ENCODE measurements at regions not wholly inside any gene's neighbourhood (a gene's known extent, or its start where the extent isn't known, plus 50 kb on each side); places are given as distances from the start of the nearest gene placed in this dataset.

GRCh38 chr3:103112273-103112672 lies 677.5 kb downstream of the ZPLD1 start:
- no peak for DNase-seq (ENCODE audit: extremely low spot score)
- CTCF ChIA-PET: no interaction called here
- TF ChIP-seq ARNT (IDR thresholded peaks at IDR 0.05): no peak
- no peak for TF ChIP-seq CTBP1 (IDR thresholded peaks at IDR 0.05; ENCODE audit: borderline replicate concordance)
- TF ChIP-seq NFRKB (IDR thresholded peaks at IDR 0.05): no peak
- TF ChIP-seq SP1 (IDR thresholded peaks at IDR 0.05): no peak
- TF ChIP-seq ELF4 (IDR thresholded peaks at IDR 0.05): no peak
- no peak for TF ChIP-seq HDGF (IDR thresholded peaks at IDR 0.05; ENCODE audit: borderline replicate concordance)
- TF ChIP-seq TARDBP (IDR thresholded peaks at IDR 0.05): no peak
- TF ChIP-seq SUZ12 (IDR thresholded peaks at IDR 0.05): no peak
- TF ChIP-seq FOXA1 (IDR thresholded peaks at IDR 0.05): no peak
- TF ChIP-seq BHLHE40 (IDR thresholded peaks at IDR 0.05; ENCODE audit: borderline replicate concordance): no peak
- no peak for TF ChIP-seq FOXM1 (IDR thresholded peaks at IDR 0.05; ENCODE audit: borderline replicate concordance)
- TF ChIP-seq LEF1 (IDR thresholded peaks at IDR 0.05; ENCODE audit: borderline replicate concordance): no peak
- no peak for TF ChIP-seq FOXK2 (IDR thresholded peaks at IDR 0.05)
- POLR2A ChIA-PET: no interaction called here

- no peak for TF ChIP-seq BHLHE40 (IDR thresholded peaks at IDR 0.05; ENCODE audit: borderline replicate concordance)
- TF ChIP-seq TARDBP (IDR thresholded peaks at IDR 0.05): no peak
- TF ChIP-seq SUZ12 (IDR thresholded peaks at IDR 0.05): no peak
- TF ChIP-seq FOXK2 (IDR thresholded peaks at IDR 0.05): no peak
- TF ChIP-seq CTBP1 (IDR thresholded peaks at IDR 0.05; ENCODE audit: borderline replicate concordance): no peak
- no peak for TF ChIP-seq NFRKB (IDR thresholded peaks at IDR 0.05)
- TF ChIP-seq ELF4 (IDR thresholded peaks at IDR 0.05): no peak
- TF ChIP-seq PKNOX1 (IDR thresholded peaks at IDR 0.05): no peak
- DNase-seq (ENCODE audit: extremely low spot score): no peak
- POLR2A ChIA-PET: no interaction called here
- CTCF ChIA-PET: no interaction called here
Observed at GRCh38 chr3:103126115-103126514, 691.3 kb downstream of the ZPLD1 start.

DNA sequence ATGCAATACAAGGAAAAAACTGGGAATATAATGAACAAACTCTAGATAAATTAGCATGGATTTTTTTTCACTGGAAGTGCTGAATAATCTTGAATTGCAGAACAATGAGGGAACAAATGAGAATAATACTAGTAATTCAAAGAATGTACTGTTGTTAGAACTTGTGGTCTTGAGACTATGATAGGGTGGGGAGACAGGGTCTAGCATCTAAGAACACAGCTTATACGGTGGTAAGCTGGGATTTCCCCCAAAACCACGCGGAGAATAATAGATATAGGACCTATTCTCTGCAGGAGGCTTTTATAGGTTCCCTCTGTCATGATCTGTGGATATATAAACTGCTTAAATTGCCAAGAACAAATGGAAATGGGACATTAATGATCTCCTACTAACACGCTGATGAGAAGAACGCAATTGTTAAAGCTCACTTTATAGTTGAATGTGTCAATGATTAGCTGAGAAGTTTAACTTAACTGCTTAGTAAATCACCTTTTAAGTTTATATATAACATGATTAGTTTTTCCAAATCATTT lies 692.3 kb downstream of the ZPLD1 start:
- TF ChIP-seq NFRKB (IDR thresholded peaks at IDR 0.05): no peak
- TF ChIP-seq SP1 (IDR thresholded peaks at IDR 0.05): no peak
- no peak for TF ChIP-seq ARNT (IDR thresholded peaks at IDR 0.05)
- no peak for TF ChIP-seq LEF1 (IDR thresholded peaks at IDR 0.05; ENCODE audit: borderline replicate concordance)
- no peak for TF ChIP-seq SUZ12 (IDR thresholded peaks at IDR 0.05)
- CTCF ChIA-PET: no interaction called here
- POLR2A ChIA-PET: no interaction called here
- DNase-seq (ENCODE audit: extremely low spot score): no peak

DNA sequence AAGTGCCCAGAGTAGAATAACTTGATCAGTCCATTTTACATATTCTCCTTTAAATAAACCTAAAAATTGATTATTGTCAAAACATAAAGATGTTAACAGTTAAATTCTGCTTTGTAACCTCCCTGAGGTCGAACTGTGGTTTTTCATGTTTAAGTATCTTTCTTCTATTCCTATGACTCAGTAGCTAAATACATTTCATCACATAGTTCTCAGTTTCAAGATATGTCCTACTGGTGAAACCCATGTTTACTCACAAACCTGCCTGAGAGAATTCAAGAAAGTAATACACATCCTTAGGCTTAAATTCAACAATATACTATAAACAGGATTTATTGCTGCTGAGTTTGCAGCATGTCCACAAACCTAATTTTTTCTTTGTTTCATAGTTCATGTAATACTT lies 692.9 kb downstream of the ZPLD1 start:
- ChIA-PET CTCF (no interaction called here), POLR2A (no interaction called here)
- no peak for DNase-seq (ENCODE audit: extremely low spot score)
- TF ChIP-seq SUZ12 (IDR thresholded peaks at IDR 0.05) (no peak), LEF1 (IDR thresholded peaks at IDR 0.05; ENCODE audit: borderline replicate concordance) (no peak), FOXK2 (IDR thresholded peaks at IDR 0.05) (no peak), PKNOX1 (IDR thresholded peaks at IDR 0.05) (no peak), NFRKB (IDR thresholded peaks at IDR 0.05) (no peak), ZNF384 (IDR thresholded peaks at IDR 0.05) (no peak), L3MBTL2 (conservative IDR thresholded peaks at IDR 0.05) (no peak), CTBP1 (IDR thresholded peaks at IDR 0.05; ENCODE audit: borderline replicate concordance) (no peak), BHLHE40 (IDR thresholded peaks at IDR 0.05; ENCODE audit: borderline replicate concordance) (no peak), SP1 (IDR thresholded peaks at IDR 0.05) (no peak), FOXM1 (IDR thresholded peaks at IDR 0.05; ENCODE audit: borderline replicate concordance) (no peak)

- TF ChIP-seq SP1 (IDR thresholded peaks at IDR 0.05) (no peak), FOXA1 (IDR thresholded peaks at IDR 0.05) (no peak), LEF1 (IDR thresholded peaks at IDR 0.05; ENCODE audit: borderline replicate concordance) (no peak)
- DNase-seq (ENCODE audit: extremely low spot score): no peak
- ChIA-PET CTCF (no interaction called here), POLR2A (no interaction called here)
Observed at GRCh38 chr3:103134023-103134724, 699.4 kb downstream of the ZPLD1 start.

DNA sequence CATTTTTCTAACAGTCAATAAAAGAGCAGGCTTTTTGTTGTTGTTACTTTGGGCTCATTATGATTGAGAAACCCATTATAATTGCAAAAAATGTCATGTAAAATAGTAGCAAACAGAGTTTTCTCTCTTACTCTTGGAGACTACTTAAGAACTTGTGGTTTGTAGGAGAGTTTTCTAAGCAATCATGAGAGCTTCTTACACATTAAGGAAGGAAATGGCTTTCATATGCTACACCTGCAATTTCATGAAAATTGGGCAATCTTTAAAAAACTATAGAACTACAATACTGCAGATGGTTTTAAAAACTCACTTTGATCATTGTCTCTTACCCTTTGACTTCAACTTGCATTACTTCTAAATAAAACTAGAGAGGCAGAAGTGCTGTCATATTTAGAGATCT lies 701.8 kb downstream of the ZPLD1 start:
- TF ChIP-seq ZNF384 (IDR thresholded peaks at IDR 0.05) (no peak), FOXA1 (IDR thresholded peaks at IDR 0.05) (no peak), FOXM1 (IDR thresholded peaks at IDR 0.05; ENCODE audit: borderline replicate concordance) (no peak), FOXK2 (IDR thresholded peaks at IDR 0.05) (no peak), ELF4 (IDR thresholded peaks at IDR 0.05) (no peak), PKNOX1 (IDR thresholded peaks at IDR 0.05) (no peak), HDGF (IDR thresholded peaks at IDR 0.05; ENCODE audit: borderline replicate concordance) (no peak), CTBP1 (IDR thresholded peaks at IDR 0.05; ENCODE audit: borderline replicate concordance) (no peak), LEF1 (IDR thresholded peaks at IDR 0.05; ENCODE audit: borderline replicate concordance) (no peak), TARDBP (IDR thresholded peaks at IDR 0.05) (no peak), L3MBTL2 (conservative IDR thresholded peaks at IDR 0.05) (no peak), BHLHE40 (IDR thresholded peaks at IDR 0.05; ENCODE audit: borderline replicate concordance) (no peak), NFRKB (IDR thresholded peaks at IDR 0.05) (no peak), SP1 (IDR thresholded peaks at IDR 0.05) (no peak), ARNT (IDR thresholded peaks at IDR 0.05) (no peak), SUZ12 (IDR thresholded peaks at IDR 0.05) (no peak)
- POLR2A ChIA-PET: no interaction called here
- no peak for DNase-seq (ENCODE audit: extremely low spot score)
- CTCF ChIA-PET: no interaction called here

All from HEK293T (cell line).